Choroid plexus epithelial cell (primary cell): ENCODE measurements at regions not wholly inside any gene's neighbourhood (a gene's known extent, or its start where the extent isn't known, plus 50 kb on each side); places are given as distances from the start of the nearest gene placed in this dataset.
A peak's percentile ranks its signal among the peaks of the same experiment; 100 is the strongest.

Experiments
- DNase-seq: peaks from one replicate; pipeline ENCODE4 v3.0.0-alpha.2; 2010; ENCODE audit warnings: low read depth
- H3K4me3 ChIP-seq: 2 replicates; pipeline ENCODE4 v1.5.1; 2011; ENCODE audit warnings: low read depth, mild to moderate bottlenecking, control low read depth, low read length, moderate library complexity
- TF ChIP-seq, protein P1 (sequence below): conservative IDR thresholded peaks from 2 replicates; pipeline ENCODE4 v1.5.1; 2011; ENCODE audit warnings: low read depth, mild to moderate bottlenecking, control low read depth, inconsistent platforms, low read length, moderate library complexity

DNA sequence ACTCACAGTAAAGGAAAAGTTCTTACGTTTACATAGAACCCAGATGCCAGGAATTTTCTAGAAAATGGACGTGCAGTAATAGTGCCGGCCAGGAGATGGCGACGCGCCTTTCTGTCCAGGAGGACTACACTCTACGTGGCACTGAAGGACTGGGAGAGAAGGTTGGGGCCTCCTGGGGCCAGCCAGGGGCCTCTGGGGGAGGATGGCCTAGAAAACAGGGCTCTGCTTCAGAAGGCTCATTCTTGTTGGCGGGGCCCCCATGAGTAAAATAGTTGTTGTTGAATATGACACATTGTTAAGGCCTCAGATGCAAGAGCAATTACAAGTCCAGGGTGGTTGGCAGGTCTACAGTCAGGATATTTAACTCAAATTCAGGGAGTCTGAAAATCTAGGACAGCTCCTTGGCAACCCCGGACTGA is 120.1 kb upstream of the MAX start:
- TF ChIP-seq, protein P1, sequence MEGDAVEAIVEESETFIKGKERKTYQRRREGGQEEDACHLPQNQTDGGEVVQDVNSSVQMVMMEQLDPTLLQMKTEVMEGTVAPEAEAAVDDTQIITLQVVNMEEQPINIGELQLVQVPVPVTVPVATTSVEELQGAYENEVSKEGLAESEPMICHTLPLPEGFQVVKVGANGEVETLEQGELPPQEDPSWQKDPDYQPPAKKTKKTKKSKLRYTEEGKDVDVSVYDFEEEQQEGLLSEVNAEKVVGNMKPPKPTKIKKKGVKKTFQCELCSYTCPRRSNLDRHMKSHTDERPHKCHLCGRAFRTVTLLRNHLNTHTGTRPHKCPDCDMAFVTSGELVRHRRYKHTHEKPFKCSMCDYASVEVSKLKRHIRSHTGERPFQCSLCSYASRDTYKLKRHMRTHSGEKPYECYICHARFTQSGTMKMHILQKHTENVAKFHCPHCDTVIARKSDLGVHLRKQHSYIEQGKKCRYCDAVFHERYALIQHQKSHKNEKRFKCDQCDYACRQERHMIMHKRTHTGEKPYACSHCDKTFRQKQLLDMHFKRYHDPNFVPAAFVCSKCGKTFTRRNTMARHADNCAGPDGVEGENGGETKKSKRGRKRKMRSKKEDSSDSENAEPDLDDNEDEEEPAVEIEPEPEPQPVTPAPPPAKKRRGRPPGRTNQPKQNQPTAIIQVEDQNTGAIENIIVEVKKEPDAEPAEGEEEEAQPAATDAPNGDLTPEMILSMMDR: peak; percentile 95
- peak; percentile 80 for DNase-seq
- H3K4me3 ChIP-seq: no peak overlapping the region

DNA sequence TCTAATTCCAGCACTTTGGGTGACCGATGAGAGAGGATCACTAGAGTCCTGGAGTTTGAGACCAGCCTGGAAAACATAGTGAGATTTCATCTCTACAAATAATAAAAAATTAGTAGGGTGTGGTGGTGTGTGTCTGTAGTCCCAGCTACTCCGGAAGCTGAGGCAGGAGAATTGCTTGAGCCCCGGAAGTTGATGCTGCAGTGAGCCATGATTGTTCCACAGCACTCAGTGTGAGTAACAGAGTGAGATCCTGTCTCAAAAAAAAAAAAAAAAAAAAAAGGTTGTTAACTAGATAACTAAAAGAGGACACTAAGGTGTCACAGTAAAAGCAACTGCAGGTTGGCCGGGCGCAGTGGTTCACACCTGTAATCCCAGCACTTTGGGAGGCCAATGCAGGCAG is 121.3 kb upstream of the MAX start:
- no peak overlapping the region for H3K4me3 ChIP-seq
- DNase-seq: no peak
- TF ChIP-seq, protein P1: no peak

DNA sequence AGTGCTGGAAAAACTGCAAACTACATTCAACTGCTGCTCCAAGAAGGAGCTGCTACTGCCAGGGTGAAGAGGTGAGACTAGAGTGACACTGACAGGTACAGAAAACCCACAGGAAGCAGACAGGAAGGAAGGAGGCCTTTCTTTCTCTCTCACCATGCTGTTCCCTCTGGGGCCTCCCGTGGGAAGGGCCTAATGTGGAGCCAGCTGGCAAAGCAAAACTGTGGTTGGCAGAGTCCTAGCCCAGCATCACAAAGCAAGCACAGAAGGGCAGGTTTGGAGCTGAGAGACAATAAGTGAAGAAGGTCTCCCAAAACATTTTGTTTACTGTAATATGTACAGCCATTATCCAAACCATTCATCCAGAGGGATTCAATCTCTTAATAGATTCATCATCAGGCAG is 122.5 kb upstream of the MAX start:
- TF ChIP-seq, protein P1: no peak
- H3K4me3 ChIP-seq: no peak overlapping the region
- no peak for DNase-seq

DNA sequence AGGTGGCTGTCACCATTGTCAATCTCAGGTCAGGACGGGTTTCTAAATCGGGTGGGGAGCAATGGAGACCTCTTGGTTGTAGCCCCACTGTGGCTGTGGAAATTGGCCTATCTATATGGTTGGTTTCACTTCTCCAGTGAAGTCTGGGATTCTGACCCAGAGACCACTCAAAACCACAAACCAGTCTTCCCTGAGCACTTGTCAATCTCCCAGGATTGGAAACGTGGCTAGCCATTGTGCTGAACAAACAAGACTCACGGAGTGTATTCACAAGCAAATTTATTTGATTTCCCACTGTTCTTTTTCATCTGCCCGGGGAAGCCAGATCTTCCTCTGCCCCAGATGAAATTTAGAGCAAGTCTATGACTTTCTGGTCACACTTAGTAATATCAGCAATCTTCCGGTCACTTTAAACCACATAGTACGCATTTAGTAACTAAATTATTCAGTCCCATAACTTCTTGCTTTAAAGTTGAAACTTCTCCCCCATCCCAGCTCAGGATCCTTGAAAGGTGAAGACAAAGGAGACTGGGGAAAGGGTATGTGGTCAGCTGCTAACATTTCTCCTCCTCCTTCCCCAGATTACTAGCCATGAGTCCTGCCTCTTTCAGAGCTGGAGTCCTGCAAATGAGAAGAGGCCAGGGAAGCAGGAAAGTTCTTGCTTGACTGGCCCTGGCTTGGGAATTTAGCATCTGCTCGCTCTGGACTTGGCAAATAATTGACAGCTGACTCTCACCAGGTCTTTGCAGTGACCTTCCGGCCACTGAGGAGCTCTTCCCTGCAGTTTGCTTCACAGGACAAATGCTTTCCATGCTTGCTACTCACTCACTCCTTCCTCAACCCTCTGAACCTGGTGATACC is 123.2 kb upstream of the MAX start:
- H3K4me3 ChIP-seq: no peak overlapping the region

DNA sequence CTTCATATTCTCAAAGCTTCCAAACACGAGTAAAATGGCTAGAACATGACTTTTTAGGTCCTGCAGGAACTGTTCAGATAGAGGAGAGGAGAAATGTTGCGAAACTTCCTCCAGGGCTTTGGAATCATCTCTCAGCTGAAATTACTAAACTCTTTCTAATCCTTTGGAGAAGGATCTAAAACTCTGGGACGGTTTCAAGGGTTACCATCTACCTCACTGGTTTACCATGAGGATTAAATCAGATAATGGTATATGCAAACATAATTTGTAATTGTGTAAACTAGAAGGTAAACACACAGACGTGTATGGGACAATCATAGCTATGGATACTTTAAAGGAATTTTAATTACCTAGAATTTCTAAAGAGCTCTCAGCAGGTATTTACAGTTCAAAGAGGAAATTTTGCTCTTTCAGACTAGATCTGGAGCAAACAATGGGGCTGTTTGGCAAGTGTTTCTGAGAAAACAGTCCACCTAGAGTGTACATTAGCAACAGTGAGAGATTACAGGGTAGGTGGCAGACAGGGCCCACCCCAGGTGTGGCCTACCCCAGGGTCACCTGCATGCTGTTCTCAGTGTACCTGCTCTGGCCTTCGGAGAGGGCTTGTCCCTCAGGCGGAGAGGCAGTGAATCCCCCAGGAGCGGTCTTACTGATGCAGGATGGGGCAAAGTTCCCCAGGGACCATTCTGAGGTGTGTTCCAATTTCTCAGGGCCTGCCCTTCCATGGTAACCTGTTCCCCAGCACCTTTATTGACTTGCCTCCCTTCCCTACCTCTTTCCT is 124.7 kb upstream of the MAX start:
- no peak for DNase-seq
- TF ChIP-seq, protein P1: no peak
- no peak overlapping the region for H3K4me3 ChIP-seq

More for the DNA sequence above, 123.2 kb upstream of the MAX start:
- DNase-seq: no peak
- TF ChIP-seq, protein P1: no peak

DNA sequence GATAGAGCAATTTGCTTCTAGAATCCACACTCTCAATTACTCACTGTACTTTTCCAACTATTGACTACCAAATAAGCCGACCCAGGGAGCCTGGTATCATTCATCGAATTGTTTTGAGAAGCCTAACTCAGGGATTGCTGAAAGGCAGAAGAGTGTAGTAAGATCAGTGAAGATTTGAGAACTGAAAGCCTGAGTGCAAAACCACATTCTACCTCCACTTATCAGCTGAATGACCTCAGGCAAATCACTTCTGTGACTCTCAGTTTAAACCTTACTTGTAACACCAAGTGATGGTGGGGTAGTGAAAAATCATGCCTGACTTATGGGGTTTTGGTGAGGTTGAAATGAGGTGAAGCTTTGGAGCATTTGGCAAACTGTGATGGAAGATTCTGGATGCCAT is 126.1 kb upstream of the MAX start:
- no peak for DNase-seq
- TF ChIP-seq, protein P1: no peak
- no peak overlapping the region for H3K4me3 ChIP-seq
